Astrocyte of the cerebellum (primary cell): ENCODE measurements at regions not wholly inside any gene's neighbourhood (a gene's known extent, or its start where the extent isn't known, plus 50 kb on each side); places are given as distances from the start of the nearest gene placed in this dataset.
"Not testable (repeated sequence)": the region's sequence is repeated elsewhere in the genome, so short reads cannot be mapped to it uniquely, and the experiment has no call there.

Experiments
- DNase-seq: peaks from one replicate; pipeline ENCODE4 v3.0.0-alpha.2; 2011; ENCODE audit warnings: low read depth
- H3K4me3 ChIP-seq: 2 replicates; pipeline ENCODE4 v1.5.1; 2011; ENCODE audit warnings: mild to moderate bottlenecking, low read depth, low read length, moderate library complexity
- CTCF ChIP-seq: IDR thresholded peaks from 2 replicates; pipeline ENCODE4 v1.5.1; 2012; ENCODE audit warnings: low read length, low read depth, moderate library complexity, mild to moderate bottlenecking; ENCODE audit errors: missing control alignments
- in situ Hi-C: cut with HindIII; loops from 2 replicates; pipeline ENCODE4 v1.10.0; 2017; ENCODE audit warnings: low sequenced_read_pairs

- H3K4me3 ChIP-seq: no peak overlapping the region
- no peak for DNase-seq
- in situ Hi-C loops: no loop called here
- TF ChIP-seq CTCF: no peak
Measured at GRCh38 chr6:43886717-43887339, 116.8 kb downstream of the VEGFA start.

- no peak for DNase-seq
- no peak for TF ChIP-seq CTCF
- no peak overlapping the region for H3K4me3 ChIP-seq
- in situ Hi-C loops: no loop called here
Measured at GRCh38 chr6:43886067-43886461, 116.1 kb downstream of the VEGFA start.

DNA sequence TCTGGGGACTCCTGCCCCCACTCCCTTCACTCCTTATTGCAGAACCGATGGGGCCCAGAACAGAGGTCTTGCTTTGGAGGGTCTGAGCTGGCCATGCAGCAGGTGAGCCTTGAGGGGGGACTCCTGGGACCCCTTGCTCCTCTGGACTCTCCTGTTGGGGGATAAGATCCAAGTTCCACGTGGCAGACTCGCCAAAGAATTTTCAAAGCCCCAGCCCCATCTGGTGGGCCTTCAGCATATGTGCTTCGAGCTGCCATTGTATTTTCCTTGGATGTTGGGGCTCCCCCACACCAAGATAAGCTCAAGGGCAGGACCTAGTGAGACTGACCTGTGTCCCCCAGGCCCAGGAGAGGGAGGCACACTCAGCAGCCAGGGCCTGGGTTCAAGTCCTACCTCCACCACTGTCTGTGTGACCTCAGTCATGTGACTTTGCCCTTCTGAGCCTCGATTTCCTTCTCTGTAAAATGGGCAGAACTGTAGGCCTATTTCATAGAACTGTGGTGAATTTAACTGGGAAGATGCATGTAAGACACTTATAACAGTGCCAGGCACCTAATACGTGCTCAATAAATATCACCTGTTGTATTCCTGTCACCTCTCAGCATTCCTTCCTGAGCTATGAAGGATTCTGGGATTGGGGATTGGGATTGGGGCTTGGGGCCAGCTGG lies 115.5 kb downstream of the VEGFA start:
- in situ Hi-C loops: no loop called here
- no peak overlapping the region for H3K4me3 ChIP-seq
- DNase-seq: no peak
- TF ChIP-seq CTCF: no peak

DNA sequence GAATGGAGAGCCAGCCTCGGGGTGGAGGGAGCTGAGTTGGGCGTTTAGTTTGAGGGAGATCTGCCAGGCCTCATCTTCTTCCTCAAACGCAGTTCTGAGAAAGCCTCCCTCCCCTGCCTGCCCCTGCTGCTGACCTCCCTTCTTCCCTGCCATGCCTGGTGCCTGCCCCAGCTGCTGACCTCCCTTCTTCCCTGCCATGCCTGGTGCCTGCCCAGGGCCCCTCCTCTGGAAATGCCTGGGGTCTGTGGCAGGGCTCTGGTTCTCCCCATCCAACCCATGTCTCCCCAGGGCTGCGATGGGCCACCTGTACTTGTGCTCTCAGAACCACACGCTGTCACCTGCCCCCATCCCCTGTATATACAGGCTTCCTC lies 114.6 kb downstream of the VEGFA start:
- no peak overlapping the region for H3K4me3 ChIP-seq
- no peak for TF ChIP-seq CTCF
- no peak for DNase-seq
- in situ Hi-C loops: no loop called here

DNA sequence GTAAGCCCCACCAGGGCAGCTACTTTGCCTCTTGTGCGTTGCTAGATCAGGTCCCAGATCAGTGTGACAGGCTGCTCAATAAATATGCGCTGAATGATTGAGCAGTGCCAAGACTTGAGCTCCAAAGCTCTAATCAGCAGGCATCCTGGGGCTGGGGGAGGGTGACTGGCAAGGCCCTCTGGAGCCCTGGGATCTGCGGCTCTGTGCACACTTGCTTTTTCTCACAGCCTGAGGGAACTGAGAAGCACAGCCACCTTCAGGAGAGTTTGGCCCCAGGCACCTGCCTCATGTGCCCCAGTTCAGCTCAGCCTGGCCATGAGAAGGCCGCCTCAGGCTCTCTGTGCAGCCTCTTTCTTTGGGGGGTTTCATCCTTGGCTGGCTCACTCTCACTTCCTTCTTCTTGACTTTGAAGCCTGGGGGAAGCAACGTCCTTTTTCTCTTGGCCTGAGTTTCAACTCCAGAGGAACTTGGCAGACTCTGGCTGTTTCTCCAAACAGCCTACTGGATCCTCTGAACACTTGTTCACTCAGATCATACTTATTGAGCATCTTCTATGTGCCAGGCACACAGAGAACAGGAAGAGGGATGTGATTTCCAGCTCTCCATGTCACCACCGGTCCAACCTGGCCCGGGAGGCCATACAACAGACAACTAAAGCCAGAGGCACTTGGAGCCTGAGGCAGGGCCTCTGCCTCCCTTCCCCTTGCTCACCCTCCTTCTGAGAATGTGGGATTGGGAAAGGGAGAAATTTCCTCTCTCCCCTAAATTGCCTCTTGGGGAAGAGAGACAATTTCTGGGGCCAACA lies 114.0 kb downstream of the VEGFA start:
- in situ Hi-C loops: no loop called here
- TF ChIP-seq CTCF: no peak
- no peak overlapping the region for H3K4me3 ChIP-seq
- DNase-seq: no peak

GRCh38 chr6:43882690-43883448 lies 112.9 kb downstream of the VEGFA start:
- DNase-seq, in situ Hi-C loops, H3K4me3 ChIP-seq: not testable (repeated sequence)
